HepG2 (cell line): ENCODE measurements at regions not wholly inside any gene's neighbourhood (a gene's known extent, or its start where the extent isn't known, plus 50 kb on each side); places are given as distances from the start of the nearest gene placed in this dataset.

Experiments used
- CHD4 ChIP-seq: fragments of 200-600 bp; sonication (generic); IDR thresholded peaks from 2 replicates; pipeline ENCODE4 v1.7.0; 2017; ENCODE audit warnings: mild to moderate bottlenecking, low read length, borderline replicate concordance
- GTF3A ChIP-seq: sonication (generic); formaldehyde crosslinking; conservative IDR thresholded peaks from 2 replicates; pipeline ENCODE4 v1.4.0; 2020; ENCODE audit warnings: mild to moderate bottlenecking, missing genetic modification reagents
- IRX3 ChIP-seq: sonication (generic); formaldehyde crosslinking; IDR thresholded peaks from 2 replicates; pipeline ENCODE4 v1.8.1; 2023; ENCODE audit warnings: mild to moderate bottlenecking, low read depth, missing genetic modification reagents, borderline replicate concordance
- KLF9 ChIP-seq: IDR thresholded peaks from 2 replicates; pipeline ENCODE4 v1.6.1; 2016; ENCODE audit warnings: low read depth
- LBX2 ChIP-seq: sonication (generic); formaldehyde crosslinking; IDR thresholded peaks from 2 replicates; pipeline ENCODE4 v1.5.0; 2020; ENCODE audit warnings: missing genetic modification reagents, mild to moderate bottlenecking, borderline replicate concordance
- NAIF1 ChIP-seq: sonication (generic); formaldehyde crosslinking; IDR thresholded peaks from 2 replicates; pipeline ENCODE4 v1.5.0; 2020; ENCODE audit warnings: mild to moderate bottlenecking, missing genetic modification reagents, borderline replicate concordance
- PBX2 ChIP-seq: IDR thresholded peaks from 2 replicates; pipeline ENCODE4 v1.6.1; 2016; ENCODE audit warnings: control low read depth
- SMC3 ChIP-seq: IDR thresholded peaks from 2 replicates; pipeline ENCODE4 v1.6.1; 2011; ENCODE audit warnings: low read length, improper control_type of control experiment
- SP2 ChIP-seq: sonication (generic); formaldehyde crosslinking; IDR thresholded peaks from 2 replicates; pipeline ENCODE4 v1.5.1; 2020; ENCODE audit warnings: mild to moderate bottlenecking, missing genetic modification reagents
- SRSF1 ChIP-seq: fragments of 200-400 bp; formaldehyde crosslinking; optimal IDR thresholded peaks from 2 replicates; pipeline ENCODE3; 2017; ENCODE audit warnings: mild to moderate bottlenecking, low read depth, low read length, moderate library complexity
- TCF12 ChIP-seq, 2 experiments: fragments of 450-650 bp in 1 of 2; sonication (generic) in 1 of 2; formaldehyde crosslinking in 1 of 2; IDR thresholded peaks; 2 replicates each; pipeline versions ENCODE4 v1.6.1 to v1.8.0; 2017 to 2022; ENCODE audit warnings: antibody characterized with exemption in 1 of 2, mild to moderate bottlenecking in 1 of 2, missing genetic modification reagents in 1 of 2, moderate library complexity in 1 of 2
- TFDP1 ChIP-seq: IDR thresholded peaks from 2 replicates; pipeline ENCODE4 v1.6.1; 2016; ENCODE audit warnings: missing compliant biosample characterization, missing genetic modification reagents, borderline replicate concordance
- THAP7 ChIP-seq: sonication (generic); formaldehyde crosslinking; IDR thresholded peaks from 2 replicates; pipeline ENCODE4 v1.8.1; 2023; ENCODE audit warnings: mild to moderate bottlenecking, missing genetic modification reagents
- TRIM24 ChIP-seq: sonication (generic); formaldehyde crosslinking; IDR thresholded peaks from 2 replicates; pipeline ENCODE4 v1.8.0; 2022; ENCODE audit warnings: mild to moderate bottlenecking, missing genetic modification reagents
- ZBTB21 ChIP-seq: sonication (generic); formaldehyde crosslinking; IDR thresholded peaks from 2 replicates; pipeline ENCODE4 v1.4.0; 2020; ENCODE audit warnings: missing genetic modification reagents
- ZBTB43 ChIP-seq: sonication (generic); formaldehyde crosslinking; conservative IDR thresholded peaks from 2 replicates; pipeline ENCODE4 v1.4.0; 2020; ENCODE audit warnings: missing genetic modification reagents
- ZFAT ChIP-seq: sonication (generic); formaldehyde crosslinking; conservative IDR thresholded peaks from 2 replicates; pipeline ENCODE4 v1.8.1; 2023; ENCODE audit warnings: missing genetic modification reagents, inconsistent platforms
- ZMAT3 ChIP-seq: sonication (generic); formaldehyde crosslinking; conservative IDR thresholded peaks from 2 replicates; pipeline ENCODE4 v1.7.0; 2021; ENCODE audit warnings: missing genetic modification reagents
- ZMYM2 ChIP-seq: sonication (generic); formaldehyde crosslinking; IDR thresholded peaks from 2 replicates; pipeline ENCODE4 v1.8.0; 2022; ENCODE audit warnings: mild to moderate bottlenecking, missing genetic modification reagents
- ZNF121 ChIP-seq: sonication (generic); formaldehyde crosslinking; IDR thresholded peaks from 2 replicates; pipeline ENCODE4 v1.5.0; 2020; ENCODE audit warnings: mild to moderate bottlenecking, missing genetic modification reagents
- ZNF251 ChIP-seq: sonication (generic); formaldehyde crosslinking; IDR thresholded peaks from 2 replicates; pipeline ENCODE4 v1.9.0; 2021; ENCODE audit warnings: mild to moderate bottlenecking, missing genetic modification reagents
- ZNF331 ChIP-seq: sonication (generic); formaldehyde crosslinking; IDR thresholded peaks from 2 replicates; pipeline ENCODE4 v1.4.0; 2020; ENCODE audit warnings: missing genetic modification reagents
- ZNF432 ChIP-seq: sonication (generic); formaldehyde crosslinking; IDR thresholded peaks from 2 replicates; pipeline ENCODE4 v1.5.0; 2020; ENCODE audit warnings: missing genetic modification reagents, mild to moderate bottlenecking, borderline replicate concordance
- ZNF501 ChIP-seq: sonication (generic); formaldehyde crosslinking; IDR thresholded peaks from 2 replicates; pipeline ENCODE4 v1.5.1; 2020; ENCODE audit warnings: mild to moderate bottlenecking, moderate library complexity, missing genetic modification reagents
- ZNF614 ChIP-seq: IDR thresholded peaks from 2 replicates; pipeline ENCODE4 v1.6.1; 2018; ENCODE audit warnings: missing biosample characterization, missing genetic modification reagents, inconsistent platforms, borderline replicate concordance
- ZNF816 ChIP-seq: sonication (generic); formaldehyde crosslinking; IDR thresholded peaks from 2 replicates; pipeline ENCODE4 v1.8.0; 2022; ENCODE audit warnings: missing genetic modification reagents, mild to moderate bottlenecking, borderline replicate concordance

GRCh38 chr12:115088995-115089841 is 405.2 kb upstream of the TBX3 start (continued):
- TF ChIP-seq GTF3A (no peak), ZNF501 (CRISPR knock-in tag) (peak; percentile 75; the same call in 1 of the 2 replicates), PBX2 (peak; percentile 64), IRX3 (CRISPR knock-in tag) (peak; percentile 93; the same call in 1 of the 2 replicates), ZBTB21 (CRISPR knock-in tag) (no peak), ZMAT3 (peak; percentile 65), SMC3 (no peak), TRIM24 (CRISPR knock-in tag) (no peak), ZMYM2 (no peak), ZNF121 (CRISPR knock-in tag) (peak; percentile 81), ZBTB43 (peak; percentile 74; the same call in 1 of the 2 replicates), ZNF251 (CRISPR knock-in tag) (no peak), SRSF1 (no peak), TFDP1 (CRISPR knock-in tag) (peak; percentile 84; the same call in 1 of the 2 replicates), KLF9 (CRISPR knock-in tag) (no peak), LBX2 (CRISPR knock-in tag) (no peak; the same call in 1 of the 2 replicates), ZNF331 (peak; percentile 91), ZNF432 (CRISPR knock-in tag) (no peak), ZNF614 (peak; percentile 86; the same call in 1 of the 2 replicates), THAP7 (CRISPR knock-in tag) (no peak), ZNF816 (CRISPR knock-in tag) (peak; percentile 69; the same call in 1 of the 2 replicates), CHD4 (peak; percentile 33; the same call in 1 of the 2 replicates), TCF12 (IDR thresholded peaks at IDR 0.05) (no peak), TCF12 (CRISPR knock-in tag; IDR thresholded peaks at IDR 0.05) (peak; percentile 91), SP2 (CRISPR knock-in tag) (peak; percentile 62), NAIF1 (CRISPR knock-in tag) (peak; percentile 77; the same call in 1 of the 2 replicates), ZFAT (CRISPR knock-in tag) (no peak)
